Colonic mucosa (tissue), 4 donors: ENCODE measurements at regions not wholly inside any gene's neighbourhood (a gene's known extent, or its start where the extent isn't known, plus 50 kb on each side); places are given as distances from the start of the nearest gene placed in this dataset.
"Not testable (repeated sequence)": the region's sequence is repeated elsewhere in the genome, so short reads cannot be mapped to it uniquely, and the experiment has no call there.

Experiments used
- DNase-seq: peaks from one replicate; pipeline ENCODE4 v3.0.0-alpha.2; 2020
- H3K27ac ChIP-seq: fragments of 200-600 bp; one replicate; pipeline ENCODE4 v1.8.0; 2021
- H3K27me3 ChIP-seq: fragments of 200-600 bp; one replicate; pipeline ENCODE4 v1.8.0; 2021
- H3K36me3 ChIP-seq: fragments of 200-600 bp; one replicate; pipeline ENCODE4 v1.8.0; 2021
- H3K4me1 ChIP-seq: fragments of 200-600 bp; one replicate; pipeline ENCODE4 v1.8.0; 2021; ENCODE audit warnings: mild to moderate bottlenecking
- H3K4me3 ChIP-seq: fragments of 200-600 bp; one replicate; pipeline ENCODE4 v1.8.0; 2021
- H3K9ac ChIP-seq, 2 donors: one replicate each; pipeline ENCODE4 v1.7.0; 2013; ENCODE audit warnings: control low read depth in 2 of 2, low read depth in 2 of 2, low read length in 2 of 2
- H3K9me3 ChIP-seq: fragments of 200-600 bp; one replicate; pipeline ENCODE4 v1.8.0; 2021
- intact Hi-C: fragments of 100-400 bp; cut with DNase I; formaldehyde crosslinking; loops from one replicate; pipeline ENCODE4 v1.14.1; 2022
- TF ChIP-seq, protein P1 (sequence below): fragments of 200-600 bp; IDR thresholded peaks from one replicate; pipeline ENCODE4 v1.8.0; 2022; ENCODE audit warnings: antibody characterized with exemption, mild to moderate bottlenecking
- donor health status: healthy.
- donor health status: DM: no; HTN: no; CAD: no.
- donor health status: DM: no; HTN: no; CAD: no.

DNA sequence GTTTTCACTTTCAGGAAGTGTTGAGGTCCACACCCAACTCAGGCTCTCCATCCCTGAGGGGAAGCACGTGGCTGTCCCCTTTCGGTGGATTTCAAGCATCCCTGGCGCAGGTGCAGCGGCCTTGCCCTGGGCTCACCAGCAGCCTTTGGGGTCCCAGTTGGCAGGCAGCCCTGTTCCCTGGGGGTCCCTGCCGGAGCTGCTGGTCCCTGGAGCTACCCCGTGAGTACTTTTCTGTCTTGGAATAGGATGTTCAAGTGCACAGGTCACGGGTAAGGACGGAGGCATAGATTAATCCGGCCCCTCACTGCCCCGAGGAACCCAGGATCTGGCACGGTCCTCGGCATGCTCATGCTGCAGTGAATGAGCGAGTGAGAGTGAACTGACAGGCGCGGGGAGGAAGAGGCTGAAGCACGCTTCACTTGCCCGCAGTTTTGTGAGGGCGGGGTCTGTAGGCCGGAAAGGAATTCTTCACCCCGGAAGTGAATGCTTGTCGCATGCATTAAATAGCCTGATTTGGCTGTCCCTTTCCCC, 117.2 kb upstream of the FAT1 start:
- H3K4me3 ChIP-seq: no peak overlapping the region
- H3K9me3 ChIP-seq: no peaks in the 10 kb centered on the region
- no peak overlapping the region for H3K27ac ChIP-seq
- no peak for DNase-seq
- H3K27me3 ChIP-seq: no peaks in the 10 kb centered on the region
- no peaks in the 10 kb centered on the region for H3K36me3 ChIP-seq
- intact Hi-C loops: no loop called here
- TF ChIP-seq, protein P1, sequence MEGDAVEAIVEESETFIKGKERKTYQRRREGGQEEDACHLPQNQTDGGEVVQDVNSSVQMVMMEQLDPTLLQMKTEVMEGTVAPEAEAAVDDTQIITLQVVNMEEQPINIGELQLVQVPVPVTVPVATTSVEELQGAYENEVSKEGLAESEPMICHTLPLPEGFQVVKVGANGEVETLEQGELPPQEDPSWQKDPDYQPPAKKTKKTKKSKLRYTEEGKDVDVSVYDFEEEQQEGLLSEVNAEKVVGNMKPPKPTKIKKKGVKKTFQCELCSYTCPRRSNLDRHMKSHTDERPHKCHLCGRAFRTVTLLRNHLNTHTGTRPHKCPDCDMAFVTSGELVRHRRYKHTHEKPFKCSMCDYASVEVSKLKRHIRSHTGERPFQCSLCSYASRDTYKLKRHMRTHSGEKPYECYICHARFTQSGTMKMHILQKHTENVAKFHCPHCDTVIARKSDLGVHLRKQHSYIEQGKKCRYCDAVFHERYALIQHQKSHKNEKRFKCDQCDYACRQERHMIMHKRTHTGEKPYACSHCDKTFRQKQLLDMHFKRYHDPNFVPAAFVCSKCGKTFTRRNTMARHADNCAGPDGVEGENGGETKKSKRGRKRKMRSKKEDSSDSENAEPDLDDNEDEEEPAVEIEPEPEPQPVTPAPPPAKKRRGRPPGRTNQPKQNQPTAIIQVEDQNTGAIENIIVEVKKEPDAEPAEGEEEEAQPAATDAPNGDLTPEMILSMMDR: no peak
- no peak overlapping the region for H3K9ac ChIP-seq
- peaks cover 3% of the 10 kb centered on the region for H3K4me1 ChIP-seq

DNA sequence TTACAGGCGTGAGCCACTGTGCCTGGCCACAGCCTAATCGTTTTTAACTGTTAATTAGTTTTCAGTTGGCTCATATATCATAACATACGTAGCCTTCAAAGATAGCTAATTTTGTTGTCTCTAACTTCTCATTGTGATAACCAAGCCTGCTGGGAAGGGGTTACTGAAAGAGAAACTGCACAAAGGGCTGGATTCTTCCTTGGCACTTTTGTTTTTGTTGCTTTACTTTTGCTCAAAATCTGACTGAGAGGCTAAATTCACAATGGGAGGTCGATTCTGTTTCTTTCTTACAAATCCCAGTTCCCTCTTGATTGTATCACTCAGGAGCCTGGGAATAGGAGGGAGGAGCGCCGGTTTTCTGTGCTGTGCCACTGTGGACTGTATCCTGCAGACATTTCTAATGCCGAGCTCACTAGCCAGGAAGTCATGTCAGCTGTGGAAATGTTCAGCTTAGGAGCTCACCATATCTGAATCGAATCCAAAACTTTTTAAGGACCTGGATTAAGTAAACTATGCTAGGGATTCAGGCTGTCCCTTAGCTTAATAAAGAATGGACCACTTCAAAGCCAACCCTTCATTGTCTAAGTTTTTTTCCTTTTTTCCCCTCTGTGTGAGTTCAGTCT, 120.5 kb upstream of the FAT1 start:
- Histone ChIP-seq H3K27ac (peak overlapping the region; percentile 75), H3K36me3 (no peaks in the 10 kb centered on the region), H3K9ac (peak overlapping the region in 1 of 2 donors; percentile 0), H3K4me1 (peaks cover 3% of the 10 kb centered on the region), H3K27me3 (no peaks in the 10 kb centered on the region), H3K9me3 (no peaks in the 10 kb centered on the region), H3K4me3 (no peak overlapping the region)
- TF ChIP-seq, protein P1: no peak
- peak; percentile 32 for DNase-seq
- intact Hi-C loops: no loop called here

DNA sequence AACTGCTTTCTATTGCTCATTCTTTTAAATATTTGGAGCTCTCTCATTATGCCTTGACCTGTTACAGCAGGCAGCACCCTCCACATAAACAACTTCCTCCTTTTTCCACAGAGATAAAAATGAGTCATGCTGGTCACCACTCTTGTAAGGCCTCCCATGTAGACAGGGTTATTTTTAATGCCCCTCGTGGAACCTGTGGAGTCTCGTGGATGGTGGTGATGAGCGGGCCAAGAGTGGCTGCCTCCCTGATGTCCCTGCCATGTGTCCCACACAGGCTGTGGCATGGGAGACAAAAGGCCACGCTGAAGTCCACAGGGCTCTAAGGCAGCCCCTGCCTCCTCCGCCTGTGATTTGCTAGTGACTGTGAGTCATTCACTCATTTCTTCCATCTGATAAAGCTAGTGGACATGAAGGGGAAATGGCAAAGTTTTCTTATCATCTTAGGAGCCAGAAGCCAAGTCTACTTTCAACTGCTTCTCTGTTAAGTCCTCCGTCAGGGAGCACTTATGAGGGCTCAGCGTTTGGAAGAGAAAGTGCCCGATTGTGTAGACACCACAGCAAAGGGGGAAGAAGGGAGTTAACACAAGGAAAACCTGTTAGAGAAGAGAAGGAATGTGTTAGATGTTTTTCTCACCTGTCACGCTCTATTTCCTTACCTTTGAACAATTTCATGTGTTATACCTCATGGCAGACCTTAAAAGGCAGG, 121.6 kb upstream of the FAT1 start:
- Histone ChIP-seq H3K27me3 (no peaks in the 10 kb centered on the region), H3K4me1 (peaks cover 3% of the 10 kb centered on the region), H3K9me3 (no peaks in the 10 kb centered on the region), H3K36me3 (no peaks in the 10 kb centered on the region), H3K9ac (no peak overlapping the region), H3K4me3 (no peak overlapping the region), H3K27ac (peak overlapping the region; percentile 75)
- TF ChIP-seq, protein P1: no peak
- DNase-seq: peak; percentile 46
- intact Hi-C loops: no loop called here

DNA sequence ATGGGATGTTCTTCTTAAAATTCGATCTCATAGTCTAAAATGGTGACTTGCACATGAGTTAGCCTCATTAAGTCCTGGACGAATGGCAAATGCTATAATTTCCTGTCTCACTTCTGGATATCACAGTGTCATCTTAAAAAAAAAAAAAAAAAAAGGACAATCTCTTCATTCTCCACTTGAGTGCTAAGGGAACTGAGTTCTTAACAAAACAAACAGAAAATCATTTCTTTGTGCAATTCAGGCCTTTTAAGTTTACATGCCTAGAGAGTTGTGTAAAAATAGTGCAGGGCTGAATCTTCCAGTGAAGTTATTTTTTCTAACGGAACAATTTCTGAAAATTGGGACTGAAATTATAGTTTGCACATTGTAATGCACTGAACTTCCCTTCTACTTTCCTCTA, 122.8 kb upstream of the FAT1 start:
- TF ChIP-seq, protein P1: no peak
- no peaks in the 10 kb centered on the region for H3K36me3 ChIP-seq
- intact Hi-C loops: no loop called here
- H3K4me1 ChIP-seq: peaks cover 3% of the 10 kb centered on the region
- no peak overlapping the region for H3K4me3 ChIP-seq
- DNase-seq: no peak
- no peaks in the 10 kb centered on the region for H3K9me3 ChIP-seq
- H3K27me3 ChIP-seq: no peaks in the 10 kb centered on the region
- no peak overlapping the region for H3K27ac ChIP-seq
- no peak overlapping the region for H3K9ac ChIP-seq

DNA sequence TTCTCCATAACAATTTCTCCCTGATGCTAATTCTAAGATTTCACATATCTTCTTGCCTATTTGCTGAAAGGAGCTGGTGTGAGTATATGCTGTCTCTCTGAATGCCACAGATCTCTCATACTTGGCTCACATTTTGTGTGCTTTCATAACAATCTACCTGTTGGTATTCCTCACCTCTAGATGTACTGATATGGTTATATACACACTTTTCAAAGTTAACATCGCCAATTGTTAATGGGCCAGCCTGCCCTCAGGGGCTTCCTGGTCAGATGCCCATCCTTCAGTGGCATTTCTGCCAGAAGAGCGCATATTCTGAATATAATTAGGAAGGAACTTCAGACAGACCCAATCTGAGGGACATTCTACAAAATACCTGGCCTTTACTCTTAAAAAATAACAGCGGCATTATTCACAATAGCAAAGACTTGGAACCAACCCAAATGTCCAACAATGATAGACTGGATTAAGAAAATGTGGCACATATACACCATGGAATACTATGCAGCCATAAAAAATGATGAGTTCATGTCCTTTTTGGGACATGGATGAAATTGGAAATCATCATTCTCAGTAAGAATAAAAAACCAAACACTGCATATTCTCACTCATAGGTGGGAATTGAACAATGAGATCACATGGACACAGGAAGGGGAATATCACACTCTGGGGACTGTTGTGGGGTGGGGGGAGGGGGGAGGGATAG, 123.9 kb upstream of the FAT1 start:
- DNase-seq, H3K9me3 ChIP-seq, intact Hi-C loops, H3K27me3 ChIP-seq, H3K9ac ChIP-seq, H3K27ac ChIP-seq, H3K36me3 ChIP-seq, H3K4me3 ChIP-seq, H3K4me1 ChIP-seq: not testable (repeated sequence)
